ENCODE measurements at regions not wholly inside any gene's neighbourhood (a gene's known extent, or its start where the extent isn't known, plus 50 kb on each side); places are given as distances from the start of the nearest gene placed in this dataset.

- no peak overlapping the region for H3K27ac ChIP-seq (ENCODE audit: insufficient read depth, low read depth, low read length, poor library complexity, severe bottlenecking)
- 92 to 93% methylated on average over 33 of the region's 33 CpGs for WGBS, 2 experiments
- no peaks in the 10 kb centered on the region for H3K36me3 ChIP-seq (ENCODE audit: control insufficient read depth, insufficient read depth, low read length)
- H3K9me3 ChIP-seq (ENCODE audit: control insufficient read depth, low read length) = no peaks in the 10 kb centered on the region
- H3K4me1 ChIP-seq (ENCODE audit: control insufficient read depth, insufficient read depth, low read length) = peaks cover 4% of the 10 kb centered on the region
- H3K27me3 ChIP-seq (ENCODE audit: control insufficient read depth, insufficient read depth, low read length, poor library complexity, severe bottlenecking) = no peaks in the 10 kb centered on the region
- no peak overlapping the region for H3K4me3 ChIP-seq (ENCODE audit: insufficient read depth, low read depth, low read length)
Measured at GRCh38 chr13:111862836-111863815, 203.8 kb upstream of the SOX1 start.

GRCh38 chr13:111864566-111864965, 202.4 kb upstream of the SOX1 start:
- H3K4me3 ChIP-seq (ENCODE audit: insufficient read depth, low read depth, low read length) = no peak overlapping the region
- H3K4me1 ChIP-seq (ENCODE audit: control insufficient read depth, insufficient read depth, low read length) = peaks cover 4% of the 10 kb centered on the region
- 95 to 96% methylated on average over 12 of the region's 12 CpGs for WGBS, 2 experiments
- H3K36me3 ChIP-seq (ENCODE audit: control insufficient read depth, insufficient read depth, low read length) = no peaks in the 10 kb centered on the region
- H3K27me3 ChIP-seq (ENCODE audit: control insufficient read depth, insufficient read depth, low read length, poor library complexity, severe bottlenecking) = no peaks in the 10 kb centered on the region
- no peak overlapping the region for H3K27ac ChIP-seq (ENCODE audit: insufficient read depth, low read depth, low read length, poor library complexity, severe bottlenecking)
- H3K9me3 ChIP-seq (ENCODE audit: control insufficient read depth, low read length) = no peaks in the 10 kb centered on the region

GRCh38 chr13:111865046-111865445, 201.9 kb upstream of the SOX1 start:
- Histone ChIP-seq H3K27me3 (ENCODE audit: control insufficient read depth, insufficient read depth, low read length, poor library complexity, severe bottlenecking) (no peaks in the 10 kb centered on the region), H3K4me1 (ENCODE audit: control insufficient read depth, insufficient read depth, low read length) (peaks cover 4% of the 10 kb centered on the region), H3K9me3 (ENCODE audit: control insufficient read depth, low read length) (no peaks in the 10 kb centered on the region), H3K36me3 (ENCODE audit: control insufficient read depth, insufficient read depth, low read length) (no peaks in the 10 kb centered on the region), H3K4me3 (ENCODE audit: insufficient read depth, low read depth, low read length) (no peak overlapping the region), H3K27ac (ENCODE audit: insufficient read depth, low read depth, low read length, poor library complexity, severe bottlenecking) (no peak overlapping the region)
- WGBS, 2 experiments = 85 to 92% methylated on average over 7 of the region's 7 CpGs

- Histone ChIP-seq H3K9me3 (ENCODE audit: control insufficient read depth, low read length) (no peaks in the 10 kb centered on the region), H3K36me3 (ENCODE audit: control insufficient read depth, insufficient read depth, low read length) (no peaks in the 10 kb centered on the region), H3K4me1 (ENCODE audit: control insufficient read depth, insufficient read depth, low read length) (no peaks in the 10 kb centered on the region), H3K27ac (ENCODE audit: insufficient read depth, low read depth, low read length, poor library complexity, severe bottlenecking) (no peak overlapping the region), H3K27me3 (ENCODE audit: control insufficient read depth, insufficient read depth, low read length, poor library complexity, severe bottlenecking) (no peaks in the 10 kb centered on the region), H3K4me3 (ENCODE audit: insufficient read depth, low read depth, low read length) (no peak overlapping the region)
- WGBS, 2 experiments = 93 to 95% methylated on average over 8 of the region's 8 CpGs
Measured at GRCh38 chr13:111865826-111866225, 201.1 kb upstream of the SOX1 start.

GRCh38 chr13:111866731-111867245, 200.2 kb upstream of the SOX1 start:
- no peaks in the 10 kb centered on the region for H3K36me3 ChIP-seq (ENCODE audit: control insufficient read depth, insufficient read depth, low read length)
- H3K27me3 ChIP-seq (ENCODE audit: control insufficient read depth, insufficient read depth, low read length, poor library complexity, severe bottlenecking) = no peaks in the 10 kb centered on the region
- WGBS, 2 experiments = 94 to 97% methylated on average over 10 to 11 of the region's 11 CpGs
- no peaks in the 10 kb centered on the region for H3K4me1 ChIP-seq (ENCODE audit: control insufficient read depth, insufficient read depth, low read length)
- no peak overlapping the region for H3K4me3 ChIP-seq (ENCODE audit: insufficient read depth, low read depth, low read length)
- no peaks in the 10 kb centered on the region for H3K9me3 ChIP-seq (ENCODE audit: control insufficient read depth, low read length)
- no peak overlapping the region for H3K27ac ChIP-seq (ENCODE audit: insufficient read depth, low read depth, low read length, poor library complexity, severe bottlenecking)

GRCh38 chr13:111867657-111868056, 199.3 kb upstream of the SOX1 start:
- WGBS, 2 experiments = 100% methylated on average over 1 of the region's 1 CpG
- H3K4me1 ChIP-seq (ENCODE audit: control insufficient read depth, insufficient read depth, low read length) = no peaks in the 10 kb centered on the region

GRCh38 chr13:111868716-111869115, 198.2 kb upstream of the SOX1 start:
- Histone ChIP-seq H3K4me1 (ENCODE audit: control insufficient read depth, insufficient read depth, low read length) (no peaks in the 10 kb centered on the region), H3K27me3 (ENCODE audit: control insufficient read depth, insufficient read depth, low read length, poor library complexity, severe bottlenecking) (no peaks in the 10 kb centered on the region)

More at GRCh38 chr13:111867657-111868056, 199.3 kb upstream of the SOX1 start:
- Histone ChIP-seq H3K27me3 (ENCODE audit: control insufficient read depth, insufficient read depth, low read length, poor library complexity, severe bottlenecking) (no peaks in the 10 kb centered on the region), H3K4me3 (ENCODE audit: insufficient read depth, low read depth, low read length) (no peak overlapping the region), H3K9me3 (ENCODE audit: control insufficient read depth, low read length) (no peaks in the 10 kb centered on the region), H3K36me3 (ENCODE audit: control insufficient read depth, insufficient read depth, low read length) (no peaks in the 10 kb centered on the region), H3K27ac (ENCODE audit: insufficient read depth, low read depth, low read length, poor library complexity, severe bottlenecking) (no peak overlapping the region)

GRCh38 chr13:111872475-111873150, 194.3 kb upstream of the SOX1 start:
- 94% methylated on average over 12 of the region's 12 CpGs for WGBS, 2 experiments
- H3K4me1 ChIP-seq (ENCODE audit: control insufficient read depth, insufficient read depth, low read length) = no peaks in the 10 kb centered on the region
- no peak overlapping the region for H3K4me3 ChIP-seq (ENCODE audit: insufficient read depth, low read depth, low read length)
- no peaks in the 10 kb centered on the region for H3K9me3 ChIP-seq (ENCODE audit: control insufficient read depth, low read length)
- H3K27ac ChIP-seq (ENCODE audit: insufficient read depth, low read depth, low read length, poor library complexity, severe bottlenecking) = no peak overlapping the region
- no peaks in the 10 kb centered on the region for H3K27me3 ChIP-seq (ENCODE audit: control insufficient read depth, insufficient read depth, low read length, poor library complexity, severe bottlenecking)
- no peaks in the 10 kb centered on the region for H3K36me3 ChIP-seq (ENCODE audit: control insufficient read depth, insufficient read depth, low read length)

More at GRCh38 chr13:111868716-111869115, 198.2 kb upstream of the SOX1 start:
- no peak overlapping the region for H3K4me3 ChIP-seq (ENCODE audit: insufficient read depth, low read depth, low read length)
- H3K27ac ChIP-seq (ENCODE audit: insufficient read depth, low read depth, low read length, poor library complexity, severe bottlenecking) = no peak overlapping the region
- H3K9me3 ChIP-seq (ENCODE audit: control insufficient read depth, low read length) = no peaks in the 10 kb centered on the region
- 94 to 98% methylated on average over 3 of the region's 3 CpGs for WGBS, 2 experiments
- H3K36me3 ChIP-seq (ENCODE audit: control insufficient read depth, insufficient read depth, low read length) = no peaks in the 10 kb centered on the region

GRCh38 chr13:111873676-111874178, 193.2 kb upstream of the SOX1 start:
- no peaks in the 10 kb centered on the region for H3K36me3 ChIP-seq (ENCODE audit: control insufficient read depth, insufficient read depth, low read length)
- no peaks in the 10 kb centered on the region for H3K4me1 ChIP-seq (ENCODE audit: control insufficient read depth, insufficient read depth, low read length)
- no peak overlapping the region for H3K4me3 ChIP-seq (ENCODE audit: insufficient read depth, low read depth, low read length)
- H3K9me3 ChIP-seq (ENCODE audit: control insufficient read depth, low read length) = no peaks in the 10 kb centered on the region
- no peak overlapping the region for H3K27ac ChIP-seq (ENCODE audit: insufficient read depth, low read depth, low read length, poor library complexity, severe bottlenecking)
- 94 to 97% methylated on average over 8 of the region's 8 CpGs for WGBS, 2 experiments
- H3K27me3 ChIP-seq (ENCODE audit: control insufficient read depth, insufficient read depth, low read length, poor library complexity, severe bottlenecking) = no peaks in the 10 kb centered on the region

- Histone ChIP-seq H3K36me3 (ENCODE audit: control insufficient read depth, insufficient read depth, low read length) (no peaks in the 10 kb centered on the region), H3K9me3 (ENCODE audit: control insufficient read depth, low read length) (no peaks in the 10 kb centered on the region), H3K27ac (ENCODE audit: insufficient read depth, low read depth, low read length, poor library complexity, severe bottlenecking) (no peak overlapping the region), H3K4me1 (ENCODE audit: control insufficient read depth, insufficient read depth, low read length) (no peaks in the 10 kb centered on the region), H3K27me3 (ENCODE audit: control insufficient read depth, insufficient read depth, low read length, poor library complexity, severe bottlenecking) (no peaks in the 10 kb centered on the region), H3K4me3 (ENCODE audit: insufficient read depth, low read depth, low read length) (no peak overlapping the region)
- WGBS, 2 experiments = 94 to 95% methylated on average over 13 of the region's 13 CpGs
Measured at GRCh38 chr13:111874981-111875380, 192.0 kb upstream of the SOX1 start.

Measured in ectodermal cell (in vitro differentiated cells).